H9 (cell line): ENCODE measurements at regions not wholly inside any gene's neighbourhood (a gene's known extent, or its start where the extent isn't known, plus 50 kb on each side); places are given as distances from the start of the nearest gene placed in this dataset.

ENCODE experiments used
- DNase-seq: peaks from one replicate; pipeline ENCODE4 v3.0.0-alpha.2; 2017
- H2AFZ ChIP-seq: one replicate; pipeline ENCODE4 v1.6.1; 2013; ENCODE audit warnings: mild to moderate bottlenecking, low read length, control low read depth, moderate library complexity
- H2AK5ac ChIP-seq: 2 replicates; pipeline ENCODE4 v1.6.1; 2013; ENCODE audit warnings: low read length, control low read depth, mixed read lengths; ENCODE audit not compliant: insufficient read length
- H2BK120ac ChIP-seq: one replicate; pipeline ENCODE4 v1.6.1; 2013; ENCODE audit warnings: low read depth, mild to moderate bottlenecking, low read length, control low read depth, inconsistent platforms; ENCODE audit not compliant: poor library complexity, severe bottlenecking
- H2BK12ac ChIP-seq: 2 replicates; pipeline ENCODE4 v1.6.1; 2013; ENCODE audit warnings: low read length, control low read depth, mixed read lengths, low read depth; ENCODE audit not compliant: insufficient read length
- H2BK15ac ChIP-seq: 2 replicates; pipeline ENCODE4 v1.6.1; 2013; ENCODE audit warnings: low read depth, low read length, control low read depth
- H2BK20ac ChIP-seq: one replicate; pipeline ENCODE4 v1.6.1; 2013; ENCODE audit warnings: low read depth, mild to moderate bottlenecking, low read length, control low read depth, inconsistent platforms; ENCODE audit not compliant: poor library complexity, severe bottlenecking
- H2BK5ac ChIP-seq: 2 replicates; pipeline ENCODE4 v1.6.1; 2013; ENCODE audit warnings: low read length, control low read depth, mixed read lengths; ENCODE audit not compliant: insufficient read length
- H3K14ac ChIP-seq: 2 replicates; pipeline ENCODE4 v1.6.1; 2013; ENCODE audit warnings: low read length, control low read depth; ENCODE audit not compliant: insufficient read depth
- H3K18ac ChIP-seq: 2 replicates; pipeline ENCODE4 v1.6.1; 2013; ENCODE audit warnings: low read depth, mild to moderate bottlenecking, mixed read lengths, low read length, control low read depth; ENCODE audit not compliant: insufficient read length
- H3K23ac ChIP-seq: 2 replicates; pipeline ENCODE4 v1.6.1; 2013; ENCODE audit warnings: low read length, control low read depth, mixed read lengths, low read depth; ENCODE audit not compliant: insufficient read length
- H3K23me2 ChIP-seq: 2 replicates; pipeline ENCODE4 v1.6.1; 2013; ENCODE audit warnings: low read depth, mild to moderate bottlenecking, mixed read lengths, low read length, control low read depth; ENCODE audit not compliant: insufficient read length, poor library complexity, severe bottlenecking
- H3K27ac ChIP-seq: 2 replicates; pipeline ENCODE4 v1.5.1; 2013; ENCODE audit warnings: low read length, control low read depth, mixed read lengths, low read depth; ENCODE audit not compliant: insufficient read length
- H3K27me3 ChIP-seq: 2 replicates; pipeline ENCODE4 v1.6.1; 2013; ENCODE audit warnings: low read length, control low read depth, inconsistent platforms; ENCODE audit not compliant: insufficient read depth
- H3K4ac ChIP-seq: 2 replicates; pipeline ENCODE4 v1.6.1; 2013; ENCODE audit warnings: low read depth, mild to moderate bottlenecking, control low read depth, inconsistent platforms, low read length, moderate library complexity
- H3K4me1 ChIP-seq: 2 replicates; pipeline ENCODE4 v1.6.1; 2013; ENCODE audit warnings: low read length, control low read depth, inconsistent platforms; ENCODE audit not compliant: insufficient read depth
- H3K4me2 ChIP-seq: 2 replicates; pipeline ENCODE4 v1.6.1; 2013; ENCODE audit warnings: low read length, control low read depth, mixed read lengths; ENCODE audit not compliant: insufficient read length, insufficient read depth
- H3K56ac ChIP-seq: 2 replicates; pipeline ENCODE4 v1.6.1; 2013; ENCODE audit warnings: low read depth, mild to moderate bottlenecking, mixed read lengths, low read length, control low read depth; ENCODE audit not compliant: insufficient read length
- H3K79me1 ChIP-seq: 2 replicates; pipeline ENCODE4 v1.6.1; 2013; ENCODE audit warnings: low read depth, mild to moderate bottlenecking, moderate library complexity, low read length, control low read depth, inconsistent platforms; ENCODE audit not compliant: insufficient read depth, poor library complexity, severe bottlenecking
- H3K79me2 ChIP-seq: 2 replicates; pipeline ENCODE4 v1.6.1; 2013; ENCODE audit warnings: low read length, control low read depth, inconsistent platforms; ENCODE audit not compliant: insufficient read depth
- H3K9ac ChIP-seq: 2 replicates; pipeline ENCODE4 v1.6.1; 2013; ENCODE audit warnings: low read length, control low read depth, mixed read lengths; ENCODE audit not compliant: insufficient read length; ENCODE audit errors: extremely low read depth
- H3K9me3 ChIP-seq: one replicate; pipeline ENCODE4 v1.6.1; 2013; ENCODE audit warnings: low read depth, low read length, inconsistent platforms; ENCODE audit not compliant: control insufficient read depth
- H3T11ph ChIP-seq: one replicate; pipeline ENCODE4 v1.6.1; 2013; ENCODE audit warnings: mild to moderate bottlenecking, low read length, control low read depth, inconsistent platforms
- H4K20me1 ChIP-seq: one replicate; pipeline ENCODE4 v1.6.1; 2013; ENCODE audit not compliant: control insufficient read depth, insufficient read length, insufficient read depth
- H4K5ac ChIP-seq: 2 replicates; pipeline ENCODE4 v1.6.1; 2013; ENCODE audit warnings: low read depth, mild to moderate bottlenecking, mixed read lengths, low read length, control low read depth; ENCODE audit not compliant: insufficient read length
- H4K8ac ChIP-seq: replicated peaks from 2 replicates; pipeline ENCODE4 v1.6.1; 2013; ENCODE audit warnings: low read length, control low read depth, mixed read lengths, low read depth; ENCODE audit not compliant: insufficient read length
- H4K91ac ChIP-seq: 2 replicates; pipeline ENCODE4 v1.6.1; 2013; ENCODE audit warnings: low read depth, mild to moderate bottlenecking, moderate library complexity, mixed read lengths, low read length, control low read depth; ENCODE audit not compliant: insufficient read length
- H3K27ac Mint-ChIP-seq, 3 experiments: 2 replicates in 2 of 3; 3 replicates in 1 of 3; pipeline ENCODE4 v1.8.0; 2020 to 2021; ENCODE audit warnings: mixed read lengths in 3 of 3, mild to moderate bottlenecking in 1 of 3, moderate library complexity in 1 of 3
- H3K27me3 Mint-ChIP-seq: 2 replicates; pipeline ENCODE4 v1.8.0; 2021; ENCODE audit warnings: low read depth, mild to moderate bottlenecking, moderate library complexity, mixed read lengths
- H3K36me3 Mint-ChIP-seq, 3 experiments: 2 replicates in 2 of 3; 3 replicates in 1 of 3; pipeline ENCODE4 v1.8.0; 2020 to 2021; ENCODE audit warnings: low read depth in 3 of 3, mixed read lengths in 3 of 3; ENCODE audit not compliant: insufficient read depth in 1 of 3
- H3K4me1 Mint-ChIP-seq, 2 experiments: 2 replicates each; pipeline ENCODE4 v1.8.0; 2020; ENCODE audit warnings: mixed read lengths in 2 of 2
- H3K4me3 Mint-ChIP-seq, 2 experiments: 2 replicates in 1 of 2; 3 replicates in 1 of 2; pipeline ENCODE4 v1.8.0; 2020 to 2021; ENCODE audit warnings: mild to moderate bottlenecking in 2 of 2, mixed read lengths in 2 of 2, moderate library complexity in 1 of 2
- H3K9me3 Mint-ChIP-seq, 2 experiments: 2 replicates in 1 of 2; 3 replicates in 1 of 2; pipeline ENCODE4 v1.8.0; 2020; ENCODE audit warnings: mild to moderate bottlenecking in 2 of 2, mixed read lengths in 2 of 2, moderate library complexity in 1 of 2
- CTCF ChIP-seq: fragments of 200-600 bp; sonication (generic); conservative IDR thresholded peaks from 3 replicates; pipeline ENCODE4 v1.8.0; 2021; ENCODE audit warnings: antibody characterized with exemption, mild to moderate bottlenecking
- WGBS: extraction: QIAGEN DNeasy Blood & Tissue Kit; methylation state at CpG from one replicate; pipeline ENCODE4 v1.1.7; 2013; ENCODE audit warnings: missing lambda C conversion rate, low lambda C conversion rate, mixed read lengths; ENCODE audit not compliant: insufficient read length; ENCODE audit errors: extremely low coverage; 5-methylcytosine and 5-hydroxymethylcytosine counted together

- Histone ChIP-seq H2BK120ac (no peak overlapping the region), H3K9ac (no peak overlapping the region), H4K20me1 (no peaks in the 10 kb centered on the region), H3K4me1 (no peaks in the 10 kb centered on the region), H3K56ac (no peak overlapping the region), H2BK15ac (no peak overlapping the region), H3K9me3 (no peaks in the 10 kb centered on the region), H4K8ac (no peak overlapping the region), H3K18ac (no peak overlapping the region), H4K91ac (no peak overlapping the region), H3K4ac (no peak overlapping the region), H2BK5ac (no peak overlapping the region), H2BK20ac (no peak overlapping the region), H4K5ac (no peak overlapping the region), H3K23me2 (no peaks in the 10 kb centered on the region), H3T11ph (no peak overlapping the region), H2AK5ac (no peak overlapping the region), H3K23ac (no peak overlapping the region), H2AFZ (no peak overlapping the region), H3K14ac (no peak overlapping the region), H3K79me2 (no peaks in the 10 kb centered on the region), H2BK12ac (no peak overlapping the region), H3K79me1 (no peaks in the 10 kb centered on the region), H3K4me2 (no peak overlapping the region), H3K27ac (no peak overlapping the region), H3K27me3 (no peaks in the 10 kb centered on the region)
- no peak for TF ChIP-seq CTCF
- Mint-ChIP-seq H3K36me3 (no peaks in the 10 kb centered on the region), H3K27me3 (no peaks in the 10 kb centered on the region), H3K4me3 (no peak overlapping the region), H3K4me1 (0 out of 4 replicates have a peak, but pooled peaks cover 0 to 3% of the 10 kb centered on the region in 2 experiments), H3K9me3 (no peaks in the 10 kb centered on the region; a peak in 1 of 5 replicates), H3K27ac (no peak overlapping the region)
- WGBS: no CpG with 5 or more reads among the region's 1 CpG
- no peak for DNase-seq
These were observed 855.3 kb upstream of the FLRT2 start for GRCh38 chr14:84674636-84675035.
